HG02759 (cell line): ENCODE measurements at regions not wholly inside any gene's neighbourhood (a gene's known extent, or its start where the extent isn't known, plus 50 kb on each side); places are given as distances from the start of the nearest gene placed in this dataset.
A peak's percentile ranks its signal among the peaks of the same experiment; 100 is the strongest.

ENCODE experiments used
- ATAC-seq: cut with Tn5 transposase; IDR thresholded peaks from one replicate; pipeline ENCODE4 v1.9.1; 2021; ENCODE audit warnings: mild to moderate bottlenecking, moderate library complexity; ENCODE audit not compliant: unreplicated experiment

- ATAC-seq: no peak
These were observed 1355.4 kb downstream of the NSUN3 start for GRCh38 chr3:95418251-95418650.

GRCh38 chr3:95424279-95424678 is 1361.4 kb downstream of the NSUN3 start:
- ATAC-seq: no peak

DNA sequence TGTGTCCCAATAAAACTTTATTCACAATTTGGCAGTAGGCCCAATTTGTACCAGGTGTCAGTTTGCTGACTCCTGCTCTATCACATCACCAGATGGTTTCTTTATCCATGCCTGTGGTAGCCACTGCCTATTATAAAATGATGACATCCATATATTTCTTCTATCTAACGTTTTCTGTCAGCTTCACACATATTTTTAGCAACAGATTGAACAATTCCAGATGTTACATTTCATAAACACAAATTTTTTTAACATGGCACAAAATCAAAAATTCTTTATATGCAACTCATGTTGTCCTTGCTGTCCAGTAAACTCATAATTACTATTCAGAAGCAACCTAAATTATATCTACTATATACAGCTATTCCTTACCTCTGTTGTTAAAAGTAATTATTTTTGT is 1371.6 kb downstream of the NSUN3 start:
- ATAC-seq: no peak

DNA sequence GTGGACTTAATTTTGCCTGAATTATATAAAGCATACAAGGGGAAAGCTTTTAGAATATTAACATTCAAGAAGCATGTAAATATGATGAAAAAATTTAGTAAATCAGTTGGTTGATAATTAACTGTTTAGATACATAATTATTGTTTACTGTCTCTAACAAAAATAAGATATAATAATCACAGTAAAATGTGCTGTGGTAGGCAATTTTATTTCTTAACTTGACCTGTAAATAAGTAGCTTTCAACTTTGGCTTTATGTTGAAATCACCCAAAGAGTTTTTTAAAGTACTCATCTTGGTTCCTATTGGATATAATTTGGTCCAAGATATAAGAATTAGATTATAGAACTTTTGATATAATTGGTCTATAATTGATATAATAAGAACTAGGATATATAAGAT is 1374.5 kb downstream of the NSUN3 start:
- ATAC-seq: no peak

- no peak for ATAC-seq
These were observed 1375.4 kb downstream of the NSUN3 start for GRCh38 chr3:95438274-95438673.

- ATAC-seq: no peak
These were observed 1371.6 kb upstream of the EPHA6 start for GRCh38 chr3:95442766-95443165.

DNA sequence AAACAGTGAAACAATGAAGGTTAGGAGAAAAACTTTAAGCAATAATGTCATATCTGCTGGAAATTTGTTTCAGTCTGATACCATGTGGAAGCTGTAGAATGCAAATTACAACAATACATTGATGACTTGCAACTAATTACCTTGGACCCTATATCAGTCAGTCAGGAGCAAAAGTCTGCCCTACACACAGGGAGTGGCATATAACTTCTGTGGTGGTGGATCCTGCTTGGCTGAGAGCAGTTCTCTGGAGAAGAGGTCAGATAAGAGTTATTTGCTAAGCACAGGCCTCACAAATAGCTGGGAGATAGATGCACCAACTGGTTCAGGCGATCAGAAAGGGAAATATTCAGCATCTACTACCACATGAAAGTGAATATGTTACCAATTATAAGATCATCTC is 1364.6 kb upstream of the EPHA6 start:
- ATAC-seq: no peak

- no peak for ATAC-seq
These were observed 1361.2 kb upstream of the EPHA6 start for GRCh38 chr3:95453242-95453641.

DNA sequence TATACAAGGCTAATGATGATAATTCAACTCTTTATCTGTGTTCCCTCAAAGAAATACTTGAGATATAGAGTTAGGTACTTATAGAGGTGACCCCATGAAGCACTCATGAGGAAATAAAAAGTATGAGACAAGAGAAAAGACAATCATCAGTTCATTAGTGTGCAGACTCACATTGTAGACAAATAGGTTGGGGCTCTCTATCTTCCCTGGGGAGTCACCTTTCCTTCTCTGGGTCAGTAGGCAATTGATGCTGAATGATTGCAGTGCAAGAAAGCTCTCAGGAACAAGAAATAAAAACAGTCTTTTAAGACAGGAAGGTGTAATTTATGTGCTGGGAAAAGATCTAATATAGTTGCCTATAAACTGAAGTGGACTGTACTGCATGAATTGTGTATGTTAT is 1357.6 kb upstream of the EPHA6 start:
- no peak for ATAC-seq

DNA sequence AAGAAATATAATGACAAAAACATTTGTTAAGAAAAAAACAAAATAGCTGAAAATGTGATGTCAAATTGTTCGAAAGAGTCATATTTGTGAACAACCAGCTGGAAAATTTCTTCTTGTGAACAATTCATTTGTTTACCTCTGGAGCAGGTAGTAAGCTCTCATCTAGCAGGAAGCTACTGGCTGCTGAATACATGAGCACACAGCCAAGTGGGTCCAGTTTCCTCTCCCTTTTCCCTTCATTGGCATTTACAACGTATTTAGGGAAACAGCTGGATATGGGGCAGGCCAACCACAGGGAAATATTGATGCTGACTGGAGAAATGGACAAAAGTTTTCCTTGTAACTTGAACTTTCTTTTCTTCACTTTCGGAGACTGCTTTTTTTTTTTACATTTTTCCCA is 1354.7 kb upstream of the EPHA6 start:
- ATAC-seq: no peak

DNA sequence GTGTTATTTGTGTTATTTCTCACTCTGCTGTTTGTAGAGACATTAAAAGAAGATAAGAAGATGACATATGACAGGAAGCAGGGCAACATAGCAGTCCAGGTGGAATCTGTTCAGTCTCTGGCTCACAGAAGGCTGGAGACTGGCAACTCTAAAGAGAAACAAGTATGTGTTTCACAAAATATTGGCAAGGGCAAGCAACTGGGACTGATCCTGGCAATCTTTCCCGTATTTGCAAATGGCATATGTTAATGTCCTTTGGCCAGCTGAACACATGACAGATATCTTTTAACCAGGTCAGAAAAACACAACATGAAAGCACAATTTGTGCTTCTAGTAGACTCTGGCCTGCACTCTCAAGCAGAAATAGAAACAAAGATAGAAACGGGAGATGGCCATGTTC is 1354.1 kb upstream of the EPHA6 start:
- no peak for ATAC-seq

DNA sequence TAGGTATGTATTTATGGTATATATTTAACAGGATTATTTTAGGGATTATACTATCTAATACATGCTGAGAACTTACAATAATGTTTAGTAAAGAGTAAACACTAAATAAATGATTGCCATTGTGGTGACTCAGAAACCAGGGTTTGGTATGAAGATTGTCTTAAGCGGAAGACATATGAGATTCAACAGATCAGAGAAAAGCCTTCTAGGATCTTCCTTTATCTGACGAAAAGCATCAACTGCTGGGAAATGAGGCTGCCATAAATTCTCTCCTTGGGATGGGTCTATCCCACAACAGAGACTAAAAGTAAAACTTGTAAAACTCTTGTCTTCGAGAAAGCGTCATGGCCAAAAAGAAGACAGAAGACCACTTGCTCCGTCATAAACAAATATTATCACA is 1352.2 kb upstream of the EPHA6 start:
- ATAC-seq: no peak

GRCh38 chr3:95464346-95464745 is 1350.0 kb upstream of the EPHA6 start:
- ATAC-seq: no peak

DNA sequence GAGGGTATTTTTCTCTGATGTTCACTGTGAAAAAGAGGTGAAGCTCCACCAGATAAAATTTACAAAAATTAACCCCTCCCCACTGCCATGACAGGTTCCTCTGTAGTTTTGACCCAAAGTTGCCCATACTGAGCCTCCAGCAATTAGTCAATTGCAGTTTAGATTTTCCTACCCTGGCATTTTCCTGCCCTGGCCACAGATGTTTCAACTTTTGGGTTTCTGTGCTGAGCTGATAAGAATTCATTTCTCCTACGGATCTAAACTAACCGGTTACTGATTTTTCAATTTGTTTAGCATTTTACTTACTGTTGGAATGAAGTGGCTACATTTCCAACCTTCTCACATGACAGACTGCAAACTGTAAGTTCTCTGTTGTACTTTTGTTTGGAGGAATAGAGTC is 1346.1 kb upstream of the EPHA6 start:
- ATAC-seq: no peak

GRCh38 chr3:95474338-95474737 is 1340.1 kb upstream of the EPHA6 start:
- ATAC-seq: no peak

DNA sequence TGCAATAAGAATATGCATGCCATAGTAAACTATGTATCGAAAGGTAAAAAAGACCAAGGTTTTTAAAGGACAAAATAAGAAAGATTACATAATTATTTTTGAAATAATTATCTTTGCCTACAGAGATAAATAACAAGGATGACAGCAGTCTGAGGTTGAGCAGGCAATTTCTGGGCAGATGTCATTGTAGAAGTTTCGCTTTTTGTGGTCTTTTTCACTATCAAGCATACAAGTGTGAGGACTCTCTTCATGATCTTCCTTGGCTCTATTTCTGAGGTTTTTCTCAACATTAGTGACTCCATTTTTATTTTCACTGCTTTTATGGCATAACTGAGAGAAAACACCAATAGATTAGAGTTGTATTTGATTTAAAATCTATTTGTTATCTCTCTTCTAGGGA is 1337.9 kb upstream of the EPHA6 start:
- no peak for ATAC-seq

GRCh38 chr3:95506174-95506573 is 1308.2 kb upstream of the EPHA6 start:
- no peak for ATAC-seq

DNA sequence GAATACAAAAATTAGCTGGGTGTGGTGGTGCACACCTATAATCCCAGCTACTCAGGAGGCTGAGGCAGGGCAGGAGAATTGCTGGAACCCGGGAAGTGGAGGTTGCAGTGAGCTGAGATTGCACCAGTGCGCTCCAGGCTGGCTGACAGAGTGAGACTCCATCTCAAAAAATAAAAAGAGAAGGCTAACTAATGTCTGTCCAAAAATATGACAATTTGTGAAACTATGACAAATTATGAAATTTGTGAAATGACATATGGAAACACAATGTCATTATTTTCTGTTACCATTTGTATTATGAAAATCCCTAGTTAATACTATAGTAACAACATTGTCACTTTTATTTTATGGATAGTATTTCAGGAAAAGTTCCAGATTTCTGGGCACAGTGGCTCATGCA is 1306.3 kb upstream of the EPHA6 start:
- peak; percentile 43 for ATAC-seq

DNA sequence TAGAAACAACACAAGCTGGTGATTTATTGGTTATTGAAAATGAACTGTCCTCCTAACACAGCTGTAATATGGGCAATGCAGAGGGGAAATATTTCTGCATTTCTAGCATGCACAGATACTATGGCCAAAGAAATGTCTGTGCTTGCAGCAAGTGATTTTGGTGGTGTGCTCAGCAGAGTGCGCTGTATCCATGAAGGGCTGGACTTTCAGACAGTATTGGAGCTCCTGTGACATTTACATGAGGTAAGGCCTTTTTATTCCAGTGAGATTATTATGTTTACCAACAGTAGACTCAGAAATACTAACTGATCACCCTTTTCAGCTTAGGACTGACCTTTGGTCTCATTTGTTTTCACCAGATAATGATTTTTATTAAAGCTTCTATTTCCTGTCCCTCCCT is 1302.6 kb upstream of the EPHA6 start:
- no peak for ATAC-seq

- ATAC-seq: no peak
These were observed 1300.1 kb upstream of the EPHA6 start for GRCh38 chr3:95514260-95514659.

- no peak for ATAC-seq
These were observed 1293.0 kb upstream of the EPHA6 start for GRCh38 chr3:95521396-95521795.

GRCh38 chr3:95522449-95522848 is 1291.9 kb upstream of the EPHA6 start:
- ATAC-seq: no peak

- no peak for ATAC-seq
These were observed 1274.4 kb upstream of the EPHA6 start for GRCh38 chr3:95539950-95540483.

DNA sequence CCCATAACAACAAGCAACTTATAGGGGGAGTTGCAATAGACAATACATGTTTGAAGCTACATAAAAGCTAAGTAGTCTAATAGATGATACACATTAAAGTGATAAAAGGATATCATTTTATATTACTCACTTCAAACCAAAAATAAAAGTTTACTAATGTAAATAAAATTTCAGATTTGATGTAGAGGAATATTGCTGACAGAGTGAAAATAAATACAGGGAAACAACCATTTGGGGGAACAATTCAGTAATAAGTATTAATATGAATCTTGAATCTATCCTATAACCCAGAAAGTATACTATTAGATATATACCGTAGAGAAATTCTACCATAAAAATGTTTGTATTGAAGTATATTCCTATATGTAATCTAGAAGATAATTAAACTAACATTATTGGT is 1248.9 kb upstream of the EPHA6 start:
- ATAC-seq: no peak
